GM18498 (cell line): ENCODE measurements at regions not wholly inside any gene's neighbourhood (a gene's known extent, or its start where the extent isn't known, plus 50 kb on each side); places are given as distances from the start of the nearest gene placed in this dataset.
A peak's percentile ranks its signal among the peaks of the same experiment; 100 is the strongest.

Source experiments
- ATAC-seq: cut with Tn5 transposase; IDR thresholded peaks from one replicate; pipeline ENCODE4 v1.9.1; 2021; ENCODE audit warnings: mild to moderate bottlenecking, moderate library complexity; ENCODE audit not compliant: unreplicated experiment

DNA sequence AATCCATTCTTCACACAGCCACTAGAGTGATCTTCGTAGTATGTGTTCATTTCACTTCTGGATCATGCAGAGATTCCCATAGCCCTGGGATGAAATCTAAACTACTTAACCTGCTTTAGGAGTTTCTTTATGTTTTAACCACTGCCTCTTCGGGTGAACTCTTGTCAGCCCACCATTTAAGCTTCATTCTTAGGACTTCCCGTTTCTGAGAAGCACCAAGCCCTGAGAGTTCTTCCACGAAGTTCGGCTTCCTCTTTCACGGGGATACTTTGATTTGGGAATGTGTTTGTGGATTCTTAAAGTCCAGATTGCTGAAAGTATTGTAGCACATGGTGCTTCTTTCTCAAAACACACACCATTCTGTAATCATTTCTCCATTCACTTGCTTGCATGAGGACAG, 205.0 kb downstream of the UBE2E3 start:
- ATAC-seq, result no peak

DNA sequence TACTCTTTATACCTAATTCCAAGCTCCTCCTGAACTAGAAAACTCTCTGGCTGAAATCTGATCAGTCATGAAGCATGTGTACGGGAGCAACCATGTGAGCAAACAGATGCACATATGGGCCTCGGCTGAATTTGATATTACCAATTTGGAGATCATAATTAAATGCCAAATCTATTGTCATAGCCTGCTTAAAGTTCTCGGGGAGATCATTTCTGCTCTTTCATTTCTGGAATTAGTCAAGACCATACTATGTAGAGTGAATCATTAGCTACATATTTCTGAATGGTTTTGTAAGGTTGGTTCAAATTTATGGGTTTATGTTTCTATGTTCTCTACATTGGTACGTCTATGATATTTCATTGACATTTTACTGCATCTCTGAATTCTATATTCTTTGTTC, 205.5 kb downstream of the UBE2E3 start:
- ATAC-seq, result no peak

- no peak for ATAC-seq
These were observed 208.2 kb downstream of the UBE2E3 start for GRCh38 chr2:181188605-181189004.

- no peak for ATAC-seq
These were observed 209.5 kb downstream of the UBE2E3 start for GRCh38 chr2:181189951-181190350.

- ATAC-seq, result no peak
These were observed 210.3 kb downstream of the UBE2E3 start for GRCh38 chr2:181190711-181191110.

DNA sequence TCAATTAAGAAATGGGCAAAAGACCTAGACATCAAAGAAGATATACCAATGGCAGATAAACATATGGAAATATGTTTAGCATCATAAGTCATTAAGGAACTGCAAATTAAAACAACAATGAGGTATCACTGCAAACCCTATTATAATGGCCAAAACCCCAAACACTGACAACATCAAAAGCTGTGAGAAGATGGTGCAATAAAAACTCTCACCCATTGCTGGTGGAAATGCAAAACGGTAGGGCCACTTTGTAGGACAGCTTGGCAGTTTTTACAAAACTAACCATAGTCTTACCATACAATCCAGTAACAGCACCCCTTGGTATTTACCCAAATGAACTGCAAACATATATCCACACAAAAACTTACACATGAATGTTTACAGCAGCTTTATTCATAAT, 213.1 kb downstream of the UBE2E3 start:
- ATAC-seq, result no peak

DNA sequence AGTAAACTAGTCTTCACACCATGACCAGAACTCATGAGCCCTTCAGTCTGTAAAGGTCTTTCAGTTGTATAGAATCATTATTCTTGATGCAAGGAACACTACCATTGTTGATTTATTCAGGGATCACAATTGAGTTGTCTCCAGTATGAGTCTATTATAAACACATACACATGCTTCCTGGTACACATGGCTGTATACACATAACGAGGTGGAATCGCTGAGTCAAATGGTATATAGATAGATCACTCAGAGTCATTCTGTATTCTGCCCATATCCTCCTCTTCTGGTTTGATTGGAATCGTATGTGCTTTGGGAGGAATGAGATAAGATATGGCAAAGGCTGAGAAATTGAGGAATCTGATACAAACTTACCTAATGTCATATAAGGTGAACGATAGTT, 216.0 kb downstream of the UBE2E3 start:
- no peak for ATAC-seq

DNA sequence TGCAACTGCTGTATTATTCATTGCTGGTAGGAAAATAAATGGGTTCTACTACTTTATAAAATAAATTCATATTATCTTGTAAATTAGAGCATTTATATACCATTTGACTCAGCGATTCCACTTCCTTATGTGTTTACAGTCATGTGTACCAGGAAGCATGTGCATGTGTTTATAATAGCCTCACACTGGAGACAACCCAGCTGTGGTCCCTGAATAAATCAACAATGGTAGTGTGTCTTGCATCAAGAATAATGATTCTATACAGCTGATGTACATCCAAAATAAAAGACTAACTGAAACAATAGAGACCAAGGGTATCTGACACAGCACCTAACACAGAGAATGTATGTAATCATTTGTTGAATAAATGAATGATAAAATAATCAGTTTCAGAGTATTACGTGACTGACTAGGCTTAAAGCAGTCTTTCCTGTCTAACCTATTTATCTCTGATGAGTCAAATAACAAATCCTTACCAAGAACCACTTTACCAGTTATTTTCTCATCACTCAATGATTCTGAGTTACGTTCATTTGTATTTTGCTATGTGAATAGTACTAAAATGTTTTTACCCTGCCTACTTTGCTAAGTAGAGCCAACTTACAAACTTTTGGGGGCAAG, 216.8 kb downstream of the UBE2E3 start:
- no peak for ATAC-seq

GRCh38 chr2:181198183-181198864, 217.9 kb downstream of the UBE2E3 start:
- ATAC-seq, result no peak

DNA sequence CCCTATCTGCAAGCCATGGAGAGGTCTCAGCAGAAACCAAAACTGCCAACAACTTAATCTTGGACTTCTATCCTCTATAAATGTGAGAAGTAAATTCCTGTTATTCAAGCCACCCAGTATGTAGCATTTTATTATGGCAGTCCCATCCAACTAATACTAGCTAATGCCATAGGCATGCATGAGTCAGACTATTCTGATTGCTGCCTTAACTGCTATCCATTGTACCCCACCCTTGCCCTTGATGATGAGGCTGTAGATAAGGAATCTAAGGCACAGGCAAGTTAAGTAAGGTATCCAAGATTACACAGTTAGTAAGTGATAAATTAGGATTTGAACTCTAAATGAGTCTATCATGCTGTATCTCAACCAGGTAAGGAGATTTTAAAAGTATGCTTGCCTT, 223.0 kb downstream of the UBE2E3 start:
- no peak for ATAC-seq

DNA sequence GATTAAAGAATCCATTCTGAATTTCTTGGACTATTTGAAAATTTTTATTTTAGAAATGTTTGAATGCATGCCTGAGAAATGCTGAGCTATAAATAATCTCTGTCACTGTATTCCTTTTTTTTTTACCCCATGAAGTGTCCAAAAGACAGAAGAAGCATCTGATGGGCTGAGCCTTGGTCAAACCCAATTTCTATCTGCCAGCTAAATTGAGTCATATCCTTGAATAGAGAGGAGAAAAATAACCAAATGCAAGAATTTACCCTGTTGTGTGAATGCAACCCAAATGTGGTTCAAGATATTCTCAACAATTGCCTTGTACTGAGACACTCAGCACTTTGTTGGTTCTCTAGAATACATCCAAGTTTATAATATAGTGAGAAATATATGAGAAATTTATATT, 223.5 kb downstream of the UBE2E3 start:
- ATAC-seq, result no peak

GRCh38 chr2:181218401-181218821, 238.0 kb downstream of the UBE2E3 start:
- ATAC-seq, result no peak

DNA sequence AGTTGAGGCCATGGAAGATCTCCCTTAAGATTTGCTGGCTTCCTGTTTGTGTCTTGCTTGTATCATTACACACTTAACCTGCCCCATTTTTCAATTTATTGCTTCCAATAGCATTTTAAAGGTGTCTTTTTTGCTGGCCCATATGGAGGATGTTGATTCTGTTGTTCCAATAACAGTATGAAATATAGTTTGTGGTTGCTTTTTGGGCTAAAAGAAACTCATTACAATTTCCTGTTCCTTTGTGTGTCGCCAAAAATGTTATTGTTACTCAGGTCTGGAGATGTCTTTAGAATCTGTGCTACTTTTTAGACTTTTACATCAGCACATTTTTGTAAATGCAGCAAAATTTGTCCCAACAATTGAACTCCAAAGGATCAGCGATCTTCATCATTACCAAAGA, 234.0 kb upstream of the ITGA4 start:
- no peak for ATAC-seq

- ATAC-seq, result no peak
These were observed 232.3 kb upstream of the ITGA4 start for GRCh38 chr2:181224866-181225265.

DNA sequence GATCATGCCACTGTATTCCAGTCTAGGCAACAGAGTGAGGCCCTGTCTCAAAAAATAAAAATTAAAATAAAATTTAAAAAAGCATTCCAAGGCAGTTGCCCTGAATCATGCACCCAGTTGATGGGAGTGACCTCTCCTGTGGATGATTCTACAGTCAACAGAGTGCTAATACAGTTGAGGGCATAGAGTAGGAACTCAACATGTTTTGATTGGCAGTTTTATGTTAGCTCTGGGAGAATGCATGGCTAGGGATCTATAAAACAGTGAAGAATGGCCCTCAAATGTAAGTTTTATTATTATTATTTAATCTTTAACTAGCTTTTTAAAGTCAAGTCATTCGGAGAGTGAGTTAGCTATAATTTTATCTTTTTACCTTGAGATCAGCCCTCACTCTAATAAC, 228.5 kb upstream of the ITGA4 start:
- ATAC-seq, result no peak

DNA sequence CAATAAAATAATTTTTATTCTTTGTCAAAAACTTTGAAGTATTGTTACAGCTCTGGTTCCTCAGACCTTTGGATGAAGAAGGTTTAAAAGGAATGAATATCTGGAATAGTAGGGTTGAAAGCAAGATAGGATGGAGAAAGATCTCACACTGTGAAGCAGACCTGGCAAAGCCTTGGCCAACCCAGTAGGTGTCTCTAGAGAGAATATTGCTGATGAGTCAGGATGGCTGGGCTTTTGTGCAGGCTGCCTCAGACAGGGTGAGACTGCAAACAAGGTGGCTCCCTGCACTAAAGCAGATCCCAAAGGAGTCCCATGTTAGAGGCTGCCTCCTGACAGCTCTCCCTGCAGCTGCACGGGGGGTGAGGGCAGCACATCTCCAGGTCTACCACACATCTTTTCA, 226.0 kb upstream of the ITGA4 start:
- ATAC-seq, result no peak

GRCh38 chr2:181231886-181232621, 225.1 kb upstream of the ITGA4 start:
- no peak for ATAC-seq

- ATAC-seq, result no peak
These were observed 222.7 kb upstream of the ITGA4 start for GRCh38 chr2:181234487-181234891.

GRCh38 chr2:181235011-181235410, 222.2 kb upstream of the ITGA4 start:
- ATAC-seq, result no peak

GRCh38 chr2:181235683-181236459, 221.3 kb upstream of the ITGA4 start:
- ATAC-seq, result peak; percentile 95

DNA sequence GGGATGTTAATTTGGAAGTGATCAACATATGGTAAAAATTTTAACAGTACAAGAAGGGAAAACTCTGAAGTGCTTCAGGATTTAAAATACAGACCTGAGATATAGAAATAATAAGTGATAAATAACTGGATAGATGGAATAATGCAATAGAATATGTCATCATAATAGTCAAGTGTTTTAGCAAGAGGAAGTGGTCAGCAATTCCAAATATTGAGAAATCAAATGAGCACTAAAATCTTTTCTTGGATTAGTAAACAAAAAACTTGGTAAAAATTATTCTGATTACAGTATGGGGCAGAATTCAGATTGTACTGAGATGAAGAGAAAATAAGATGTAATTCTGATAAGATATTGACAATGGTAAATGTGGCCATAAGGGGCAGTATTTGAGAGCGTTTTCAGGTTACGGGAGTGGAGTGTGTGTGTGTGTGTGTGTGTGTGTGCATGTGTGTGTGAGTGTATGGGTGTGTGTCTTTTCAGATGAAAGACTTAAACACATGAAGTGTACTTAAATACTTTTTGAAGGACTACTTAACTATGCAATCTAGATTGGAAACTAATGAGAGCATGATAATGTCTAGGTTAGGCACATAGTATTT, 217.9 kb upstream of the ITGA4 start:
- ATAC-seq, result no peak
